Upper lobe of left lung (tissue), 6 donors: ENCODE measurements at regions not wholly inside any gene's neighbourhood (a gene's known extent, or its start where the extent isn't known, plus 50 kb on each side); places are given as distances from the start of the nearest gene placed in this dataset.

Source experiments
- ATAC-seq, 2 donors: fragments of 200-7000 bp; cut with Tn5 transposase; one replicate each; pipeline ENCODE4 v1.9.1; 2022; ENCODE audit warnings: mild to moderate bottlenecking in 2 of 2, moderate library complexity in 2 of 2; ENCODE audit not compliant: low FRiP score in 2 of 2
- DNase-seq, 2 donors: peaks; one replicate each; pipeline ENCODE4 v3.0.0-alpha.2; 2019 to 2020
- H3K27ac ChIP-seq, 4 donors: fragments of 200-600 bp; sonication (generic); one replicate each; pipeline ENCODE4 v1.5.1; 2016 to 2019
- H3K27me3 ChIP-seq, 4 donors: fragments of 200-600 bp; sonication (generic); one replicate each; pipeline ENCODE4 v1.5.1; 2017 to 2019
- H3K36me3 ChIP-seq, 4 donors: fragments of 200-600 bp; sonication (generic); one replicate each; pipeline ENCODE4 v1.5.1; 2016 to 2019
- H3K4me1 ChIP-seq, 4 donors: fragments of 200-600 bp; sonication (generic); one replicate each; pipeline ENCODE4 v1.5.1; 2018 to 2019
- H3K4me3 ChIP-seq, 4 donors: fragments of 200-600 bp; sonication (generic); one replicate each; pipeline ENCODE4 v1.5.1; 2017 to 2019; ENCODE audit warnings: mild to moderate bottlenecking in 2 of 4, moderate library complexity in 1 of 4
- H3K9me3 ChIP-seq, 4 donors: fragments of 200-600 bp; sonication (generic); one replicate each; pipeline ENCODE4 v1.5.1; 2018 to 2019
- CTCF ChIP-seq, 6 experiments: fragments of 450-650 bp in 4 of 6; fragments of 200-600 bp in 2 of 6; sonication (generic) in 2 of 6; IDR thresholded peaks; one replicate each; pipeline ENCODE4 v1.5.1; 2016 to 2019; ENCODE audit warnings: antibody characterized with exemption in 6 of 6
- EP300 ChIP-seq, 4 donors: sonication (generic); formaldehyde crosslinking; IDR thresholded peaks; one replicate each; pipeline ENCODE4 v1.5.1; 2017; ENCODE audit warnings: antibody characterized with exemption in 4 of 4, control low read depth in 2 of 4
- POLR2A ChIP-seq, 4 donors: fragments of 450-650 bp; IDR thresholded peaks; one replicate each; pipeline ENCODE4 v1.5.1; 2016 to 2017; ENCODE audit warnings: antibody characterized with exemption in 4 of 4, mild to moderate bottlenecking in 2 of 4
- POLR2AphosphoS5 ChIP-seq, 2 donors: sonication (generic); formaldehyde crosslinking; IDR thresholded peaks; one replicate each; pipeline ENCODE4 v1.5.1; 2017; ENCODE audit warnings: antibody characterized with exemption in 2 of 2
- WGBS, 2 donors: methylation state at CpG; one replicate each; pipeline ENCODE4 v1.1.5; 2017 to 2018; 5-methylcytosine and 5-hydroxymethylcytosine counted together
- donor health status: DM: no; HTN: no; CAD: no; lungs with moderate emphysema.
- donor health status: DM: no; HTN: yes; CAD: no; lungs with severe emphysema.

GRCh38 chr7:25841575-25841974 lies 310.4 kb upstream of the NFE2L3 start:
- WGBS, 2 donors, result 79 to 88% methylated on average over 3 of the region's 3 CpGs
- Histone ChIP-seq H3K4me3 (no peak overlapping the region), H3K27ac (peak overlapping the region in 1 of 4 donors; percentile 36), H3K27me3 (no peaks in the 10 kb centered on the region), H3K36me3 (no peaks in the 10 kb centered on the region), H3K4me1 (peaks cover 0 to 4% (median 0%) of the 10 kb centered on the region in 4 donors), H3K9me3 (no peaks in the 10 kb centered on the region)
- TF ChIP-seq POLR2A (IDR thresholded peaks at IDR 0.05) (no peak), CTCF (IDR thresholded peaks at IDR 0.05) (no peak), EP300 (IDR thresholded peaks at IDR 0.05) (no peak), POLR2AphosphoS5 (IDR thresholded peaks at IDR 0.05) (no peak)
- DNase-seq (no peak), ATAC-seq (no peak)

- Histone ChIP-seq H3K27me3 (no peaks in the 10 kb centered on the region), H3K4me3 (no peak overlapping the region), H3K36me3 (no peaks in the 10 kb centered on the region), H3K4me1 (peaks cover 0 to 5% (median 2%) of the 10 kb centered on the region in 4 donors), H3K27ac (no peak overlapping the region), H3K9me3 (no peaks in the 10 kb centered on the region)
- 61 to 71% methylated on average over 5 of the region's 5 CpGs for WGBS, 2 donors
- TF ChIP-seq CTCF (IDR thresholded peaks at IDR 0.05) (no peak), EP300 (IDR thresholded peaks at IDR 0.05) (no peak), POLR2AphosphoS5 (IDR thresholded peaks at IDR 0.05) (no peak), POLR2A (IDR thresholded peaks at IDR 0.05) (no peak)
- no peak for DNase-seq
- ATAC-seq, result no peak
Observed at GRCh38 chr7:25842201-25842733, 309.7 kb upstream of the NFE2L3 start.

- peaks cover 0 to 12% (median 6%) of the 10 kb centered on the region in 4 donors for H3K4me1 ChIP-seq
- H3K27me3 ChIP-seq, result no peaks in the 10 kb centered on the region
- no peak overlapping the region for H3K27ac ChIP-seq
- H3K36me3 ChIP-seq, result no peaks in the 10 kb centered on the region
- 74 to 83% methylated on average over 4 of the region's 4 CpGs for WGBS, 2 donors
- no peaks in the 10 kb centered on the region for H3K9me3 ChIP-seq
- ATAC-seq (no peak), DNase-seq (no peak)
- no peak for TF ChIP-seq POLR2A (IDR thresholded peaks at IDR 0.05)
- no peak for TF ChIP-seq POLR2AphosphoS5 (IDR thresholded peaks at IDR 0.05)
- TF ChIP-seq CTCF (IDR thresholded peaks at IDR 0.05), result no peak
- TF ChIP-seq EP300 (IDR thresholded peaks at IDR 0.05), result no peak
- no peak overlapping the region for H3K4me3 ChIP-seq
Observed at GRCh38 chr7:25843467-25843866, 308.5 kb upstream of the NFE2L3 start.

- H3K27ac ChIP-seq, result no peak overlapping the region
- ATAC-seq, result no peak
Observed at GRCh38 chr7:25844102-25844870, 307.7 kb upstream of the NFE2L3 start.

More at GRCh38 chr7:25844102-25844870, 307.7 kb upstream of the NFE2L3 start:
- 33 to 49% methylated on average over 6 of the region's 6 CpGs for WGBS, 2 donors
- no peak overlapping the region for H3K4me3 ChIP-seq
- no peak for DNase-seq
- H3K36me3 ChIP-seq, result no peaks in the 10 kb centered on the region
- TF ChIP-seq EP300 (IDR thresholded peaks at IDR 0.05) (no peak), POLR2A (IDR thresholded peaks at IDR 0.05) (no peak), CTCF (IDR thresholded peaks at IDR 0.05) (no peak)
- no peaks in the 10 kb centered on the region for H3K9me3 ChIP-seq
- H3K4me1 ChIP-seq, result peaks cover 0 to 12% (median 6%) of the 10 kb centered on the region in 4 donors
- H3K27me3 ChIP-seq, result no peaks in the 10 kb centered on the region
